IMR-90 (cell line): ENCODE measurements at regions not wholly inside any gene's neighbourhood (a gene's known extent, or its start where the extent isn't known, plus 50 kb on each side); places are given as distances from the start of the nearest gene placed in this dataset.

Experiments used
- ATAC-seq: fragments of 200-7000 bp; cut with Tn5 transposase; 2 replicates; pipeline ENCODE4 v1.9.1; 2020; ENCODE audit warnings: low read depth, mild to moderate bottlenecking, moderate library complexity
- BruUV-seq: library from RNA; stranded (reverse); fragments of 400-500 nt; replicated peaks from 2 replicates; lab custom pipeline; 2021; lab: Mats Ljungman, UMichigan
- CTCF ChIA-PET: fragments of 300-600 bp; formaldehyde crosslinking; extraction: SDS; loops from one replicate; lab custom pipeline; 2021; ENCODE audit warnings: antibody characterized with exemption; lab: Yijun Ruan, JAX
- POLR2A ChIA-PET: fragments of 300-600 bp; sonication (Branson Sonifier 250); formaldehyde crosslinking; loops from one replicate; lab custom pipeline; 2022; ENCODE audit warnings: antibody characterized with exemption; ENCODE audit not compliant: unreplicated experiment; lab: Charles Lee
- DNase-seq: peaks from one replicate; pipeline ENCODE4 v3.0.0; 2013
- H2AFZ ChIP-seq: replicated peaks from 2 replicates; pipeline ENCODE3; 2013; ENCODE audit warnings: low read length, mild to moderate bottlenecking; ENCODE audit not compliant: poor library complexity
- H2AK5ac ChIP-seq: 2 replicates; pipeline ENCODE4 v1.6.1; 2013; ENCODE audit warnings: low read depth, low read length, inconsistent platforms
- H2AK9ac ChIP-seq: replicated peaks from 2 replicates; pipeline ENCODE3; 2013; ENCODE audit warnings: mild to moderate bottlenecking, low read depth, low read length, moderate library complexity; ENCODE audit not compliant: poor library complexity
- H2BK120ac ChIP-seq: 2 replicates; pipeline ENCODE4 v1.6.1; 2013; ENCODE audit warnings: low read depth, low read length, inconsistent platforms
- H2BK15ac ChIP-seq: 3 replicates; pipeline ENCODE4 v1.6.1; 2013; ENCODE audit warnings: low read depth, low read length, inconsistent platforms
- H2BK20ac ChIP-seq: 2 replicates; pipeline ENCODE4 v1.6.1; 2013; ENCODE audit warnings: low read depth, mild to moderate bottlenecking, inconsistent platforms, low read length, moderate library complexity
- H2BK5ac ChIP-seq: 2 replicates; pipeline ENCODE4 v1.6.1; 2013; ENCODE audit warnings: mild to moderate bottlenecking, low read depth, low read length, inconsistent platforms; ENCODE audit not compliant: poor library complexity, severe bottlenecking
- H3K14ac ChIP-seq: replicated peaks from 2 replicates; pipeline ENCODE4 v1.6.1; 2013; ENCODE audit warnings: low read depth, low read length, inconsistent platforms
- H3K18ac ChIP-seq: 2 replicates; pipeline ENCODE4 v1.6.1; 2013; ENCODE audit warnings: low read depth, low read length, control low read depth
- H3K23ac ChIP-seq: 2 replicates; pipeline ENCODE4 v1.6.1; 2013; ENCODE audit warnings: low read depth, low read length, inconsistent platforms
- H3K27ac ChIP-seq: 2 replicates; pipeline ENCODE4 v1.5.1; 2013; ENCODE audit warnings: mild to moderate bottlenecking, control low read depth, low read length; ENCODE audit not compliant: insufficient read depth
- H3K27me3 ChIP-seq: 2 replicates; pipeline ENCODE4 v1.6.1; 2013; ENCODE audit warnings: low read length; ENCODE audit not compliant: control insufficient read depth, insufficient read depth
- H3K36me3 ChIP-seq: 2 replicates; pipeline ENCODE4 v1.6.1; 2013; ENCODE audit warnings: low read length, mixed read lengths; ENCODE audit not compliant: control insufficient read depth, insufficient read depth
- H3K4ac ChIP-seq: 2 replicates; pipeline ENCODE4 v1.6.1; 2013; ENCODE audit warnings: low read depth, low read length, inconsistent platforms
- H3K4me1 ChIP-seq: 2 replicates; pipeline ENCODE4 v1.6.1; 2013; ENCODE audit warnings: low read length, mixed read lengths; ENCODE audit not compliant: control insufficient read depth, insufficient read depth
- H3K4me2 ChIP-seq: 2 replicates; pipeline ENCODE4 v1.6.1; 2013; ENCODE audit warnings: low read depth, mild to moderate bottlenecking, control low read depth, low read length, moderate library complexity
- H3K4me3 ChIP-seq: 2 replicates; pipeline ENCODE4 v1.5.1; 2013; ENCODE audit warnings: low read depth, mild to moderate bottlenecking, control low read depth, low read length, moderate library complexity; ENCODE audit not compliant: insufficient read depth
- H3K56ac ChIP-seq: 2 replicates; pipeline ENCODE4 v1.6.1; 2013; ENCODE audit warnings: low read length, inconsistent platforms; ENCODE audit not compliant: insufficient read depth; ENCODE audit errors: extremely low read depth
- H3K79me1 ChIP-seq, 2 experiments: 2 replicates each; pipeline ENCODE4 v1.6.1; 2013; ENCODE audit warnings: low read length in 2 of 2, inconsistent platforms in 1 of 2, low read depth in 1 of 2
- H3K9ac ChIP-seq: 2 replicates; pipeline ENCODE4 v1.6.1; 2013; ENCODE audit warnings: low read depth, low read length, control low read depth
- H3K9me1 ChIP-seq: 2 replicates; pipeline ENCODE4 v1.6.1; 2013; ENCODE audit warnings: low read length, inconsistent platforms; ENCODE audit not compliant: insufficient read depth
- H3K9me3 ChIP-seq: 2 replicates; pipeline ENCODE4 v1.6.1; 2013; ENCODE audit warnings: low read length; ENCODE audit not compliant: control insufficient read depth, insufficient read depth
- H4K20me1 ChIP-seq: 2 replicates; pipeline ENCODE4 v1.6.1; 2013; ENCODE audit warnings: low read length, inconsistent platforms; ENCODE audit not compliant: insufficient read depth
- H4K5ac ChIP-seq: 2 replicates; pipeline ENCODE4 v1.6.1; 2013; ENCODE audit warnings: mild to moderate bottlenecking, low read depth, low read length, control low read depth
- H4K8ac ChIP-seq, 2 experiments: 2 replicates each; pipeline ENCODE4 v1.6.1; 2013; ENCODE audit warnings: low read depth in 2 of 2, low read length in 2 of 2, control low read depth in 1 of 2, inconsistent platforms in 1 of 2
- H4K91ac ChIP-seq: 2 replicates; pipeline ENCODE4 v1.6.1; 2013; ENCODE audit warnings: low read depth, low read length, inconsistent platforms; ENCODE audit not compliant: insufficient read depth
- BHLHE40 ChIP-seq: fragments of 150-350 bp; IDR thresholded peaks from 2 replicates; pipeline ENCODE4 v1.6.1; 2016; ENCODE audit warnings: mild to moderate bottlenecking, low read depth, low read length
- CEBPB ChIP-seq: IDR thresholded peaks from 2 replicates; pipeline ENCODE4 v1.6.1; 2012; ENCODE audit warnings: low read depth, low read length, improper control_type of control experiment
- CHD1 ChIP-seq: IDR thresholded peaks from 2 replicates; pipeline ENCODE4 v1.6.1; 2012; ENCODE audit warnings: low read depth, low read length, improper control_type of control experiment
- CTCF ChIP-seq: conservative IDR thresholded peaks from 2 replicates; pipeline ENCODE4 v1.5.1; 2012; ENCODE audit warnings: mild to moderate bottlenecking, low read depth, low read length, improper control_type of control experiment
- ELK1 ChIP-seq: fragments of 150-350 bp; IDR thresholded peaks from 2 replicates; pipeline ENCODE4 v1.6.1; 2016; ENCODE audit warnings: low read depth, mild to moderate bottlenecking, low read length, moderate library complexity, borderline replicate concordance
- FOS ChIP-seq: fragments of 150-350 bp; IDR thresholded peaks from 2 replicates; pipeline ENCODE4 v1.6.1; 2016; ENCODE audit warnings: low read depth, low read length
- MAFK ChIP-seq: IDR thresholded peaks from 2 replicates; pipeline ENCODE4 v1.6.1; 2012; ENCODE audit warnings: low read depth, low read length, improper control_type of control experiment
- MAZ ChIP-seq: IDR thresholded peaks from 2 replicates; pipeline ENCODE4 v1.6.1; 2012; ENCODE audit warnings: low read depth, mild to moderate bottlenecking, low read length, improper control_type of control experiment, moderate library complexity, borderline replicate concordance
- MXI1 ChIP-seq: IDR thresholded peaks from 2 replicates; pipeline ENCODE4 v1.6.1; 2012; ENCODE audit warnings: low read depth, mild to moderate bottlenecking, low read length, moderate library complexity, borderline replicate concordance
- NFE2L2 ChIP-seq: fragments of 150-350 bp; IDR thresholded peaks from 2 replicates; pipeline ENCODE4 v1.6.1; 2016; ENCODE audit warnings: low read depth, mild to moderate bottlenecking, low read length
- POLR2A ChIP-seq: IDR thresholded peaks from 2 replicates; pipeline ENCODE4 v1.6.1; 2012; ENCODE audit warnings: mild to moderate bottlenecking, low read depth, low read length
- RAD21 ChIP-seq: IDR thresholded peaks from 2 replicates; pipeline ENCODE4 v1.6.1; 2012; ENCODE audit warnings: low read length, improper control_type of control experiment
- RCOR1 ChIP-seq: IDR thresholded peaks from 2 replicates; pipeline ENCODE4 v1.6.1; 2012; ENCODE audit warnings: mild to moderate bottlenecking, low read length, improper control_type of control experiment; ENCODE audit not compliant: insufficient replicate concordance
- RFX5 ChIP-seq: IDR thresholded peaks from 2 replicates; pipeline ENCODE4 v1.8.0; 2012; ENCODE audit warnings: low read depth, mild to moderate bottlenecking, low read length, moderate library complexity
- SMC3 ChIP-seq: fragments of 150-350 bp; IDR thresholded peaks from 2 replicates; pipeline ENCODE4 v1.6.1; 2016; ENCODE audit warnings: low read depth, mild to moderate bottlenecking, antibody characterized with exemption, low read length, moderate library complexity
- USF2 ChIP-seq: fragments of 150-350 bp; IDR thresholded peaks from 2 replicates; pipeline ENCODE4 v1.6.1; 2017; ENCODE audit warnings: mild to moderate bottlenecking, antibody characterized with exemption, low read length, low read depth
- WGBS, 2 experiments: methylation state at CpG; one replicate each; pipeline versions ENCODE4 v1.1.5 to v1.1.7; 2013; ENCODE audit warnings: missing lambda C conversion rate in 2 of 2; ENCODE audit not compliant: insufficient read length in 1 of 2; ENCODE audit errors: extremely low coverage in 2 of 2; 5-methylcytosine and 5-hydroxymethylcytosine counted together
- dilution Hi-C: fragments of 300-500 bp; cut with HindIII; formaldehyde crosslinking; loops from one replicate; pipeline ENCODE4 v1.14.3; 2018; ENCODE audit warnings: low sequenced_read_pairs; ENCODE audit not compliant: unreplicated experiment
- in situ Hi-C: fragments of 300-500 bp; cut with MboI; formaldehyde crosslinking; loops from 3 replicates; pipeline ENCODE4 v1.14.3; 2019; ENCODE audit warnings: low sequenced_read_pairs, inconsistent platforms, mixed read lengths
- intact Hi-C: fragments of 100-400 bp; cut with micrococcal nuclease; formaldehyde crosslinking; loops from 2 replicates; pipeline ENCODE4 v1.10.0; 2022

- H3K4me2 ChIP-seq = no peak overlapping the region
- WGBS, 2 experiments = no CpG with 5 or more reads among the region's 5 CpGs
- H2AK9ac ChIP-seq = no peak overlapping the region
- TF ChIP-seq RAD21 (no peak), FOS (no peak), POLR2A (no peak), ELK1 (no peak), CTCF (no peak), NFE2L2 (no peak), MXI1 (no peak), USF2 (no peak), BHLHE40 (no peak), SMC3 (no peak), MAFK (no peak), RCOR1 (no peak), MAZ (no peak), CHD1 (no peak), RFX5 (no peak), CEBPB (no peak)
- H3K56ac ChIP-seq = no peak overlapping the region
- H3K4ac ChIP-seq = no peak overlapping the region
- H3K79me1 ChIP-seq = no peaks in the 10 kb centered on the region
- no TSS peak for BruUV-seq
- no peak overlapping the region for H4K91ac ChIP-seq
- H2AK5ac ChIP-seq = no peak overlapping the region
- no peak overlapping the region for H2BK20ac ChIP-seq
- no peaks in the 10 kb centered on the region for H4K20me1 ChIP-seq
- in situ Hi-C loops (no loop called here), dilution Hi-C loops (no loop called here), intact Hi-C loops (no loop called here)
- no peaks in the 10 kb centered on the region for H3K36me3 ChIP-seq
- H3K9ac ChIP-seq = no peak overlapping the region
- no peak overlapping the region for H2AFZ ChIP-seq
- no peaks in the 10 kb centered on the region for H3K9me1 ChIP-seq
- no peak overlapping the region for H4K5ac ChIP-seq
- H3K27ac ChIP-seq = no peak overlapping the region
- H3K4me3 ChIP-seq = no peak overlapping the region
- H2BK5ac ChIP-seq = no peak overlapping the region
- H3K9me3 ChIP-seq = no peaks in the 10 kb centered on the region; the same call in 1 of the 2 replicates
- ATAC-seq = no peak
- H3K27me3 ChIP-seq = no peaks in the 10 kb centered on the region
- no peak overlapping the region for H2BK15ac ChIP-seq
- no peak overlapping the region for H3K18ac ChIP-seq
- no peak overlapping the region for H3K14ac ChIP-seq
- H4K8ac ChIP-seq = no peak overlapping the region
- ChIA-PET POLR2A (no interaction called here), CTCF (no interaction called here)
- H3K23ac ChIP-seq = no peak overlapping the region
- no peak for DNase-seq
- no peaks in the 10 kb centered on the region for H3K4me1 ChIP-seq
- H2BK120ac ChIP-seq = no peak overlapping the region
Measured at GRCh38 chr12:37720846-37721245, 595.7 kb upstream of the ALG10B start.
